Panc1 (cell line): ENCODE measurements at regions not wholly inside any gene's neighbourhood (a gene's known extent, or its start where the extent isn't known, plus 50 kb on each side); places are given as distances from the start of the nearest gene placed in this dataset.

ENCODE experiments used
- ATAC-seq: fragments of 200-7000 bp; cut with Tn5 transposase; 2 replicates; pipeline ENCODE4 v1.9.1; 2020; ENCODE audit warnings: mild to moderate bottlenecking, moderate library complexity
- BruUV-seq: library from RNA; stranded (reverse); fragments of 400-500 nt; replicated peaks from 2 replicates; lab custom pipeline; 2021; lab: Mats Ljungman, UMichigan
- CTCF ChIA-PET: fragments of 300-600 bp; sonication (Branson Sonifier 250); formaldehyde crosslinking; loops from one replicate; lab custom pipeline; 2022; ENCODE audit warnings: antibody characterized with exemption; lab: Charles Lee
- POLR2A ChIA-PET: fragments of 300-600 bp; sonication (Branson Sonifier 250); formaldehyde crosslinking; loops from one replicate; lab custom pipeline; 2022; ENCODE audit warnings: antibody characterized with exemption; lab: Charles Lee
- DNase-seq: peaks from one replicate; pipeline ENCODE4 v3.0.0-alpha.2; 2010; ENCODE audit warnings: low read depth, low spot score
- H3K27ac ChIP-seq: 2 replicates; pipeline ENCODE4 v1.5.1; 2011; ENCODE audit warnings: mild to moderate bottlenecking, low read length, inconsistent platforms
- H3K27me3 ChIP-seq: fragments of 200-500 bp; sonication (Bioruptor generic); 2 replicates; pipeline ENCODE4 v1.6.0; 2014; ENCODE audit warnings: low read length, inconsistent platforms; ENCODE audit not compliant: control insufficient read depth, insufficient read depth
- H3K36me3 ChIP-seq: fragments of 200-500 bp; sonication (Bioruptor generic); 2 replicates; pipeline ENCODE4 v1.5.1; 2014; ENCODE audit warnings: inconsistent platforms, mild to moderate bottlenecking, low read length, moderate library complexity; ENCODE audit not compliant: control insufficient read depth, insufficient read depth
- H3K4me1 ChIP-seq: 2 replicates; pipeline ENCODE4 v1.5.1; 2011; ENCODE audit warnings: inconsistent platforms, mild to moderate bottlenecking, low read length, moderate library complexity; ENCODE audit not compliant: control insufficient read depth, insufficient read depth
- H3K4me3 ChIP-seq, 2 experiments: 2 replicates each; pipeline ENCODE4 v1.5.1; 2011 to 2012; ENCODE audit warnings: low read depth in 2 of 2, low read length in 2 of 2, mild to moderate bottlenecking in 2 of 2, inconsistent platforms in 1 of 2, moderate library complexity in 1 of 2
- H3K9me3 ChIP-seq: fragments of 200-500 bp; sonication (Bioruptor generic); 2 replicates; pipeline ENCODE4 v1.5.1; 2014; ENCODE audit warnings: low read depth, mild to moderate bottlenecking, inconsistent platforms, low read length, moderate library complexity; ENCODE audit not compliant: control insufficient read depth, insufficient read depth
- CTCF ChIP-seq: fragments of 450-650 bp; IDR thresholded peaks from 2 replicates; pipeline ENCODE4 v1.5.1; 2017; ENCODE audit warnings: mild to moderate bottlenecking
- POLR2AphosphoS5 ChIP-seq: IDR thresholded peaks from 2 replicates; pipeline ENCODE4 v1.6.1; 2012; ENCODE audit warnings: mild to moderate bottlenecking, low read depth, low read length, moderate library complexity
- REST ChIP-seq, 2 experiments: IDR thresholded peaks; 2 replicates each; pipeline ENCODE4 v1.6.1; 2011 to 2012; ENCODE audit warnings: low read depth in 2 of 2, control low read depth in 1 of 2, low read length in 1 of 2, mild to moderate bottlenecking in 1 of 2, moderate library complexity in 1 of 2; ENCODE audit not compliant: insufficient read depth in 1 of 2
- SIN3A ChIP-seq: IDR thresholded peaks from 2 replicates; pipeline ENCODE4 v1.6.1; 2012; ENCODE audit warnings: low read depth, mild to moderate bottlenecking, low read length, moderate library complexity, borderline replicate concordance; ENCODE audit not compliant: insufficient read depth
- TCF7L2 ChIP-seq: IDR thresholded peaks from 2 replicates; pipeline ENCODE4 v1.6.1; 2011; ENCODE audit warnings: mild to moderate bottlenecking, low read depth, low read length, inconsistent platforms
- in situ Hi-C: cut with HindIII; loops from 2 replicates; pipeline ENCODE4 v1.10.0; 2016; ENCODE audit warnings: low sequenced_read_pairs, low pct_unique_long_range_greater_than_20kb
- intact Hi-C: fragments of 100-400 bp; cut with micrococcal nuclease; formaldehyde crosslinking; loops from one replicate; pipeline ENCODE4 v1.10.0; 2022; ENCODE audit not compliant: unreplicated experiment

- ATAC-seq (no peak), DNase-seq (no peak)
- Histone ChIP-seq H3K36me3 (no peaks in the 10 kb centered on the region), H3K4me1 (no peaks in the 10 kb centered on the region), H3K9me3 (no peaks in the 10 kb centered on the region), H3K27ac (no peak overlapping the region), H3K4me3 (no peak overlapping the region), H3K27me3 (no peaks in the 10 kb centered on the region)
- in situ Hi-C loops (no loop called here), intact Hi-C loops (no loop called here)
- BruUV-seq: no TSS peak
- CTCF ChIA-PET: interaction anchor here (0.6 kb wide), 1 partner anchor 30 kb away, joined by 6 read pairs; no protein-coding TSS in a partner anchor
- POLR2A ChIA-PET: interaction anchor here (0.7 kb wide), 1 partner anchor 987 kb away, joined by 3 read pairs; no protein-coding TSS in a partner anchor
- TF ChIP-seq REST (IDR thresholded peaks at IDR 0.05; ENCODE audit: insufficient read depth in 1 of 2, low read depth in 2 of 2, low read length in 1 of 2): no peak
- no peak for TF ChIP-seq POLR2AphosphoS5
- TF ChIP-seq TCF7L2: no peak
- no peak for TF ChIP-seq CTCF
- no peak for TF ChIP-seq SIN3A
These were observed 186.2 kb downstream of the DRD1 start for GRCh38 chr5:175257847-175258194.

GRCh38 chr5:175257128-175257846 is 186.7 kb downstream of the DRD1 start:
- Histone ChIP-seq H3K27me3 (no peaks in the 10 kb centered on the region), H3K36me3 (no peaks in the 10 kb centered on the region), H3K4me3 (no peak overlapping the region), H3K27ac (no peak overlapping the region), H3K4me1 (no peaks in the 10 kb centered on the region), H3K9me3 (no peaks in the 10 kb centered on the region)
- intact Hi-C loops (no loop called here), in situ Hi-C loops (no loop called here)
- no peak for TF ChIP-seq REST (IDR thresholded peaks at IDR 0.05; ENCODE audit: insufficient read depth in 1 of 2, low read depth in 2 of 2, low read length in 1 of 2)
- no peak for DNase-seq
- POLR2A ChIA-PET: interaction anchor here (0.6 to 0.7 kb wide), 2 partner anchors 11 to 987 kb away, joined by 3 to 6 read pairs; no protein-coding TSS in a partner anchor
- CTCF ChIA-PET: no interaction called here
- no peak for ATAC-seq
- BruUV-seq: no TSS peak
